ENCODE measurements at regions not wholly inside any gene's neighbourhood (a gene's known extent, or its start where the extent isn't known, plus 50 kb on each side); places are given as distances from the start of the nearest gene placed in this dataset.

GRCh38 chr3:144546539-144546938 lies 574.9 kb downstream of the DIPK2A start:
- H3K4me3 ChIP-seq = no peak overlapping the region
- TF ChIP-seq CTCF (IDR thresholded peaks at IDR 0.05) = no peak
- H3K36me3 ChIP-seq = no peaks in the 10 kb centered on the region
- H3K9me3 ChIP-seq = no peaks in the 10 kb centered on the region
- intact Hi-C loops (cut with DNase I) = no loop called here
- H3K4me1 ChIP-seq = no peaks in the 10 kb centered on the region
- H3K27ac ChIP-seq = no peak overlapping the region
- H3K27me3 ChIP-seq = no peaks in the 10 kb centered on the region
- no peak for DNase-seq (ENCODE audit: low spot score in 2 of 2)

DNA sequence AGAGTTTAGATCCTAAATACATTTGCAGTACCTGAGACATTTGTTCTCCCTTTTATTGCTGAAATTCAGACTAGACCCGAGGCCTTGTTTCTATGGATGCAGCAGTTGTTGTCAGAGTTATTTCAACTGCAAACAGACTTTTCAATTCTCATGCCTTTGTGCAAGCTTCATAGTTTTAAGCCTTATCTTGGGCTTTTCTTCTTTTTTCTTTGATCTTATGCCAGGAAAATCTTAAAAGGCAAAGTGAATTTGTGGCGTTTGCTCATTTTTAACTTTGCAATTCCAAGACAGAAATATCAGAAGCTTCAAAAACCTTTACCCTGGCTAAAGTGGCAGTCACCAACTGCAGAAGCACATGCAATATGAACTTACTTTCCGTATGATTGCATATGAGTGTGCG lies 576.7 kb downstream of the DIPK2A start:
- Histone ChIP-seq H3K36me3 (no peaks in the 10 kb centered on the region), H3K9me3 (no peaks in the 10 kb centered on the region), H3K27me3 (no peaks in the 10 kb centered on the region), H3K4me1 (no peaks in the 10 kb centered on the region), H3K4me3 (no peak overlapping the region), H3K27ac (no peak overlapping the region)
- intact Hi-C loops (cut with DNase I) = no loop called here
- no peak for DNase-seq (ENCODE audit: low spot score in 2 of 2)
- TF ChIP-seq CTCF (IDR thresholded peaks at IDR 0.05) = no peak

DNA sequence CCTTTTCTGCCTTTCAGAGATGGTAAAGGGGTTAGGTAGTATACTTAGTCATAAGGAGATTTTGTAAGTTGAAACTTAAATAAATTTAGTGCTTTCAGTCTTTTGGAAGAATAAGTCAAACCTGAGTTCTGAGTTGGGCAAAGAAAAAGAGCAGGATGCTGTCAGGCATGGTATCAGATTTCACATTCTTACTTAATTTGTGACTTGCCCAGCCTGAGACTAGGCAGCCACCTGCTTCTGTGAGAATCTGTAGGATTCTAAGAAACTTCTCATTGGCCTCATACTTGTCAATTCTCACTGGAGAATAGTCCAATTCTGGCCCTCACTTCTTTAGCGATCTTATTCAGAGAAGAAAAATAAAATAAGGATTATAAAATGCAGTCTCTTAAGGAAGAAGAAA lies 577.5 kb downstream of the DIPK2A start:
- no peak for DNase-seq (ENCODE audit: low spot score in 2 of 2)
- H3K27ac ChIP-seq = no peak overlapping the region
- H3K4me3 ChIP-seq = no peak overlapping the region
- no peaks in the 10 kb centered on the region for H3K9me3 ChIP-seq
- no peaks in the 10 kb centered on the region for H3K27me3 ChIP-seq
- intact Hi-C loops (cut with DNase I) = no loop called here
- no peaks in the 10 kb centered on the region for H3K4me1 ChIP-seq
- H3K36me3 ChIP-seq = no peaks in the 10 kb centered on the region
- TF ChIP-seq CTCF (IDR thresholded peaks at IDR 0.05) = no peak

DNA sequence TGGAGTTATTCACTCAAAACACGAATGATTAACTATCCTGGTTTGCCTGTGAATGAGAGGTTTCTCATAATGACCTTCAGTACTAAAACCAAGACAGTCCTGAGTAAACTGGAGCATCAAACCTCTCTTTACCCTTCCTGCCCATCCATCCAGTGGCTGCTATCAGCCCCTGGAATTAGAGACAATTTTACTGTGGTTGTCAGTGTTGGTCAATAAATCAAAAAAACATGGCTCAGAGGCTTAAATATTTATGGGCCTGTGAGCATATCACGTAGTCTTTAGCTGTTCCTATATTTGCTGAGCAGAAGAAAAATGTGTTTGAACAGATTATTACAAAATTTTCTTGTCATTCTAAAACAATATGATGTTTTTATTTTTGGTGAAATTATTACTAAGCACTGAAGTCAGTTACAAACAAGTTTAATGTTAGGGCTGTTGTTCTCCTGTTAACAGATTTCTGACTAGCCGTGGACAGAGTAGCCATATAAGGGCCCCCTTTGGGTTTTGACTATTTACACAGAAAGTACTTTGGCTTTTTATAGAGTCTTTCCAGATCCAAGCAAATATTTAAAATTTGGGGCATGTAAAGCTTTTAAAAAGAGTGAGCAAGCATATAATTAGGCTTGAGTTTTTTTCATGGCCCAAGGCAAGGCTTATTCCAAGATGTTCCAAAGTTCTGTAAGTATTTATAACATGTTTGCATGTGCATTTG lies 580.9 kb downstream of the DIPK2A start:
- Histone ChIP-seq H3K4me3 (no peak overlapping the region), H3K27ac (no peak overlapping the region), H3K9me3 (no peaks in the 10 kb centered on the region), H3K36me3 (no peaks in the 10 kb centered on the region), H3K4me1 (no peaks in the 10 kb centered on the region), H3K27me3 (no peaks in the 10 kb centered on the region)
- intact Hi-C loops (cut with DNase I) = no loop called here
- DNase-seq (ENCODE audit: low spot score in 2 of 2) = no peak
- TF ChIP-seq CTCF (IDR thresholded peaks at IDR 0.05) = no peak

GRCh38 chr3:144553301-144553700 lies 581.7 kb downstream of the DIPK2A start:
- intact Hi-C loops (cut with DNase I) = no loop called here
- no peaks in the 10 kb centered on the region for H3K36me3 ChIP-seq
- no peak overlapping the region for H3K27ac ChIP-seq
- no peak for TF ChIP-seq CTCF (IDR thresholded peaks at IDR 0.05)
- no peak for DNase-seq (ENCODE audit: low spot score in 2 of 2)
- H3K9me3 ChIP-seq = no peaks in the 10 kb centered on the region
- H3K4me1 ChIP-seq = no peaks in the 10 kb centered on the region
- no peak overlapping the region for H3K4me3 ChIP-seq
- H3K27me3 ChIP-seq = no peaks in the 10 kb centered on the region

DNA sequence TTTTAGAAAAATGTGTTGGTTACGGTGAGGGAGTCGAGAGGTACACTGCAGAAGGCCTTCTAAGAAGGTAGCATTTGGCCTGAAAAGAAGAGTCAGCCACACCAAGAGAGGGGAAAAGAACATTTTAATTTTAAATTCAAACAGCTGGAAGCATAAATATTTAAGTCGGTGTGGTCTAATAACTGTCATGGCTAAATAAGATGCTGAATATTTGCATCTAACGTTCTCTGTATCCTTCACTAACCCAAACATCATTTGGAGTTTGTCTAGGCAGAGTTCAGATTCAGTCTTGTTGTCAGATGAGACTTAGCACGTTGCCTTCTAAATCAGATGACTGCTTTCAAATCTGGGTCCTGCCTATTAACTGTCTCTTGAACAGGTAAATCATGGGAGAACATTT lies 583.3 kb downstream of the DIPK2A start:
- Histone ChIP-seq H3K27me3 (no peaks in the 10 kb centered on the region), H3K36me3 (no peaks in the 10 kb centered on the region), H3K9me3 (no peaks in the 10 kb centered on the region), H3K4me3 (no peak overlapping the region), H3K27ac (no peak overlapping the region), H3K4me1 (no peaks in the 10 kb centered on the region)
- no peak for TF ChIP-seq CTCF (IDR thresholded peaks at IDR 0.05)
- intact Hi-C loops (cut with DNase I) = no loop called here
- no peak for DNase-seq (ENCODE audit: low spot score in 2 of 2)
